ENCODE measurements at regions not wholly inside any gene's neighbourhood (a gene's known extent, or its start where the extent isn't known, plus 50 kb on each side); places are given as distances from the start of the nearest gene placed in this dataset.

DNA sequence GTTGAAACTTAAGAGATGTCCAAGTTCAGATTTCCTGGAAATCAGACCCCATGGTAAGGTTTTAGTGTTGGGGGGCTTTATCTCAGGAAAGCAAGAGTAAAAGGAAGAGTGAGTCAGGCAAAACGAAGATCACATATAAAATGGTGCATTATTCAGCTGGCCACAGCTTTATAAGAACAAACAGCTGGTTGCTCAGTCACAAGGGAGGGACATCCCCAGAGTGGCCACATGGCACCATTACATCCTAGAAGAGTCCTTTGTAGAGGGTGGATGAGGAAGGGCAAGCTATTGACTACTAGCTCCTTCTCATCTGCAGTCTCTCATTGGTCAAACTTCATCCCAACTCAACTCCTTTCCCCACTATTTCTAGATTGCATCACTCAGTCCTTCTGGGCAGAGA, 68.3 kb upstream of the COL8A1 start:
- Histone ChIP-seq H3K9ac (ENCODE audit: insufficient read depth, low read depth, low read length) (no peak overlapping the region), H3K27ac (ENCODE audit: extremely low read length, insufficient read depth, low read length) (no peak overlapping the region), H3K4me1 (ENCODE audit: insufficient read depth, low read length) (no peaks in the 10 kb centered on the region), H3K36me3 (replicated peaks in 1 of 2; ENCODE audit: control insufficient read depth in 1 of 2, insufficient read depth in 2 of 2, low read length in 2 of 2) (no peaks in the 10 kb centered on the region), H3K4me3 (replicated peaks in 1 of 3; ENCODE audit: insufficient read depth in 1 of 3, low read depth in 2 of 3, low read length in 3 of 3) (no peak overlapping the region), H3K4me2 (ENCODE audit: low read depth, low read length) (no peak overlapping the region), H3K27me3 (ENCODE audit: control insufficient read depth in 1 of 2, insufficient read depth in 2 of 2, low read length in 2 of 2) (no peaks in the 10 kb centered on the region), H3K9me3 (ENCODE audit: low read length) (no peaks in the 10 kb centered on the region), H2AFZ (ENCODE audit: low read length) (no peak overlapping the region), H3K79me2 (ENCODE audit: insufficient read depth, low read length) (no peaks in the 10 kb centered on the region), H4K20me1 (ENCODE audit: insufficient read depth, low read length) (no peaks in the 10 kb centered on the region)
- no peak for FAIRE-seq
- intact Hi-C loops (cut with micrococcal nuclease; ENCODE audit: unreplicated experiment), result no loop called here
- no peak for TF ChIP-seq ZNF205 (CRISPR knock-in tag; IDR thresholded peaks at IDR 0.05)
- no peak for TF ChIP-seq RELA (CRISPR knock-in tag; IDR thresholded peaks at IDR 0.05)
- TF ChIP-seq, protein P1, sequence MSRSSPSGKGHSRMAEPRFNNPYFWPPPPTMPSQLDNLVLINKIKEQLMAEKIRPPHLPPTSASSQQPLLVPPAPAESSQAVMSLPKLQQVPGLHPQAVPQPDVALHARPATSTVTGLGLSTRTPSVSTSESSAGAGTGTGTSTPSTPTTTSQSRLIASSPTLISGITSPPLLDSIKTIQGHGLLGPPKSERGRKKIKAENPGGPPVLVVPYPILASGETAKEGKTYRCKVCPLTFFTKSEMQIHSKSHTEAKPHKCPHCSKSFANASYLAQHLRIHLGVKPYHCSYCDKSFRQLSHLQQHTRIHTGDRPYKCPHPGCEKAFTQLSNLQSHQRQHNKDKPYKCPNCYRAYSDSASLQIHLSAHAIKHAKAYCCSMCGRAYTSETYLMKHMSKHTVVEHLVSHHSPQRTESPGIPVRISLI (CRISPR knock-in tag; IDR thresholded peaks at IDR 0.05; ENCODE audit: borderline replicate concordance), result no peak
- BruUV-seq (replicated peaks), result no TSS peak
- in situ Hi-C loops (cut with HindIII; ENCODE audit: extremely low pct_ligation_motif_present, low pct_unique_long_range_greater_than_20kb), result no loop called here
- POLR2A ChIA-PET, result no interaction called here
- no peak for ATAC-seq
- 0% methylated on average over 1 of the region's 1 CpG for WGBS (ENCODE audit: low lambda C conversion rate)
- CTCF ChIA-PET (ENCODE audit: low intra/inter-chr PET ratio, low total read pairs), result no interaction called here
- no peak for DNase-seq (ENCODE audit: low spot score)

DNA sequence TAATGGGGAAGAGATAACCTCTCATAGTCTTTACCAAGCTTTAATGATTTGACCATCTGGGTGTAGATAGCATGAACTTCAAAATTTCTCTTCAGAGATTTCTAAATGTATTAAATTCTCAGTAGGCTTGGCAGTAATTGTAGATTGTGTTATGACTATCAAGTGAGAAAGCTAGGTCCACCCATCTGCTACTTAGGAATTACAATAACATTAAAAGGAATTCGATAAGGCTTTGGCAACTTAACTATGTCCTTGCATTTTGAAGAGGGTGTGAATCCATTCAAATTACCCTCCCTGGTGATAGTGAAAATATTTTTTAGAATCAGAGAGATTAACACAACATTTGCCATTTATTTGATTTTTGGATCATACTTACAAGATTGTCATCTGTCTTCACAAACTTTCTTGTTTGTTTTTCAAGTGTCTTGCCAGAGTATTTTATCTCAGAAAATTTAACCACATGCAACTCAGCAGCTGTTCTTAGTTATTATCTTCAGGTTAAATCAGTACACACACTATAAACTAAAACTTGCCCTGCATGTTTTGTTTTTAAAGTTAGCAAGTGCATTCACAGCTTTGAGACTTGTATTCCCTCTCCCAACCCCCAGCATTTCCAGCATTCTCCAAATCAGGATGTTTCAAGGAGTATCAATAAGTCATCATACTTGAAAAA, 69.6 kb upstream of the COL8A1 start:
- Histone ChIP-seq H3K9me3 (ENCODE audit: low read length) (no peaks in the 10 kb centered on the region), H4K20me1 (ENCODE audit: insufficient read depth, low read length) (no peaks in the 10 kb centered on the region), H3K4me3 (replicated peaks in 1 of 3; ENCODE audit: insufficient read depth in 1 of 3, low read depth in 2 of 3, low read length in 3 of 3) (no peak overlapping the region), H2AFZ (ENCODE audit: low read length) (no peak overlapping the region), H3K36me3 (replicated peaks in 1 of 2; ENCODE audit: control insufficient read depth in 1 of 2, insufficient read depth in 2 of 2, low read length in 2 of 2) (no peaks in the 10 kb centered on the region), H3K4me2 (ENCODE audit: low read depth, low read length) (no peak overlapping the region), H3K27me3 (ENCODE audit: control insufficient read depth in 1 of 2, insufficient read depth in 2 of 2, low read length in 2 of 2) (no peaks in the 10 kb centered on the region), H3K4me1 (ENCODE audit: insufficient read depth, low read length) (no peaks in the 10 kb centered on the region), H3K9ac (ENCODE audit: insufficient read depth, low read depth, low read length) (no peak overlapping the region), H3K27ac (ENCODE audit: extremely low read length, insufficient read depth, low read length) (no peak overlapping the region), H3K79me2 (ENCODE audit: insufficient read depth, low read length) (no peaks in the 10 kb centered on the region)
- no TSS peak for BruUV-seq (replicated peaks)
- ATAC-seq (no peak), FAIRE-seq (no peak), DNase-seq (ENCODE audit: low spot score) (no peak)
- POLR2A ChIA-PET, result no interaction called here
- in situ Hi-C loops (cut with HindIII; ENCODE audit: extremely low pct_ligation_motif_present, low pct_unique_long_range_greater_than_20kb) (no loop called here), intact Hi-C loops (cut with micrococcal nuclease; ENCODE audit: unreplicated experiment) (no loop called here)
- WGBS (ENCODE audit: low lambda C conversion rate), result 0% methylated on average over 1 of the region's 1 CpG
- CTCF ChIA-PET (ENCODE audit: low intra/inter-chr PET ratio, low total read pairs), result no interaction called here
- TF ChIP-seq IRF2 (CRISPR knock-in tag; IDR thresholded peaks at IDR 0.05) (no peak), ZNF891 (CRISPR knock-in tag; IDR thresholded peaks at IDR 0.05) (no peak), MTF2 (CRISPR knock-in tag; IDR thresholded peaks at IDR 0.05; ENCODE audit: borderline replicate concordance) (no peak), BRCA1 (CRISPR knock-in tag; IDR thresholded peaks at IDR 0.05) (no peak), ZNF484 (CRISPR knock-in tag; IDR thresholded peaks at IDR 0.05; ENCODE audit: borderline replicate concordance, low read depth) (no peak), CCAR2 (optimal IDR thresholded peaks at IDR 0.05; ENCODE audit: low read depth, low read length) (no peak), ZNF329 (CRISPR knock-in tag; IDR thresholded peaks at IDR 0.05; ENCODE audit: low read depth) (no peak)
- TF ChIP-seq, protein P2, sequence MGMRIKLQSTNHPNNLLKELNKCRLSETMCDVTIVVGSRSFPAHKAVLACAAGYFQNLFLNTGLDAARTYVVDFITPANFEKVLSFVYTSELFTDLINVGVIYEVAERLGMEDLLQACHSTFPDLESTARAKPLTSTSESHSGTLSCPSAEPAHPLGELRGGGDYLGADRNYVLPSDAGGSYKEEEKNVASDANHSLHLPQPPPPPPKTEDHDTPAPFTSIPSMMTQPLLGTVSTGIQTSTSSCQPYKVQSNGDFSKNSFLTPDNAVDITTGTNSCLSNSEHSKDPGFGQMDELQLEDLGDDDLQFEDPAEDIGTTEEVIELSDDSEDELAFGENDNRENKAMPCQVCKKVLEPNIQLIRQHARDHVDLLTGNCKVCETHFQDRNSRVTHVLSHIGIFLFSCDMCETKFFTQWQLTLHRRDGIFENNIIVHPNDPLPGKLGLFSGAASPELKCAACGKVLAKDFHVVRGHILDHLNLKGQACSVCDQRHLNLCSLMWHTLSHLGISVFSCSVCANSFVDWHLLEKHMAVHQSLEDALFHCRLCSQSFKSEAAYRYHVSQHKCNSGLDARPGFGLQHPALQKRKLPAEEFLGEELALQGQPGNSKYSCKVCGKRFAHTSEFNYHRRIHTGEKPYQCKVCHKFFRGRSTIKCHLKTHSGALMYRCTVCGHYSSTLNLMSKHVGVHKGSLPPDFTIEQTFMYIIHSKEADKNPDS (CRISPR knock-in tag; IDR thresholded peaks at IDR 0.05), result no peak
- TF ChIP-seq, protein P3, sequence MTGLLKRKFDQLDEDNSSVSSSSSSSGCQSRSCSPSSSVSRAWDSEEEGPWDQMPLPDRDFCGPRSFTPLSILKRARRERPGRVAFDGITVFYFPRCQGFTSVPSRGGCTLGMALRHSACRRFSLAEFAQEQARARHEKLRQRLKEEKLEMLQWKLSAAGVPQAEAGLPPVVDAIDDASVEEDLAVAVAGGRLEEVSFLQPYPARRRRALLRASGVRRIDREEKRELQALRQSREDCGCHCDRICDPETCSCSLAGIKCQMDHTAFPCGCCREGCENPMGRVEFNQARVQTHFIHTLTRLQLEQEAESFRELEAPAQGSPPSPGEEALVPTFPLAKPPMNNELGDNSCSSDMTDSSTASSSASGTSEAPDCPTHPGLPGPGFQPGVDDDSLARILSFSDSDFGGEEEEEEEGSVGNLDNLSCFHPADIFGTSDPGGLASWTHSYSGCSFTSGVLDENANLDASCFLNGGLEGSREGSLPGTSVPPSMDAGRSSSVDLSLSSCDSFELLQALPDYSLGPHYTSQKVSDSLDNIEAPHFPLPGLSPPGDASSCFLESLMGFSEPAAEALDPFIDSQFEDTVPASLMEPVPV (CRISPR knock-in tag; IDR thresholded peaks at IDR 0.05), result no peak

Data from HepG2 (cell line).